AG04450 (cell line): ENCODE measurements at regions not wholly inside any gene's neighbourhood (a gene's known extent, or its start where the extent isn't known, plus 50 kb on each side); places are given as distances from the start of the nearest gene placed in this dataset.

Experiments
- CTCF ChIA-PET: fragments of 300-600, 350-600 bp; formaldehyde crosslinking; extraction: SDS; loops from one replicate; lab custom pipeline; 2022; ENCODE audit warnings: antibody characterized with exemption, inconsistent platforms; lab: Charles Lee
- POLR2A ChIA-PET: fragments of 350-600 bp; formaldehyde crosslinking; extraction: SDS; loops from one replicate; lab custom pipeline; 2021; ENCODE audit warnings: antibody characterized with exemption, inconsistent platforms; lab: Yijun Ruan, JAX
- DNase-seq: peaks from one replicate; pipeline ENCODE4 v3.0.0-alpha.2; 2011; ENCODE audit warnings: low read depth, low spot score
- H3K27ac ChIP-seq: one replicate; pipeline ENCODE4 v1.5.1; 2012; ENCODE audit warnings: low read depth, low read length, control low read depth
- H3K27me3 ChIP-seq: one replicate; pipeline ENCODE4 v1.6.0; 2012; ENCODE audit warnings: low read length; ENCODE audit not compliant: control insufficient read depth, insufficient read depth
- H3K4me3 ChIP-seq: 2 replicates; pipeline ENCODE4 v1.5.1; 2011; ENCODE audit warnings: mild to moderate bottlenecking, low read depth, low read length, control low read depth
- H3K9me3 ChIP-seq: 2 replicates; pipeline ENCODE4 v1.5.1; 2012; ENCODE audit warnings: low read length; ENCODE audit not compliant: control insufficient read depth, insufficient read depth
- TF ChIP-seq, protein P1 (sequence below): IDR thresholded peaks from 2 replicates; pipeline ENCODE4 v1.5.1; 2011; ENCODE audit warnings: low read depth, low read length, control low read depth, inconsistent platforms

DNA sequence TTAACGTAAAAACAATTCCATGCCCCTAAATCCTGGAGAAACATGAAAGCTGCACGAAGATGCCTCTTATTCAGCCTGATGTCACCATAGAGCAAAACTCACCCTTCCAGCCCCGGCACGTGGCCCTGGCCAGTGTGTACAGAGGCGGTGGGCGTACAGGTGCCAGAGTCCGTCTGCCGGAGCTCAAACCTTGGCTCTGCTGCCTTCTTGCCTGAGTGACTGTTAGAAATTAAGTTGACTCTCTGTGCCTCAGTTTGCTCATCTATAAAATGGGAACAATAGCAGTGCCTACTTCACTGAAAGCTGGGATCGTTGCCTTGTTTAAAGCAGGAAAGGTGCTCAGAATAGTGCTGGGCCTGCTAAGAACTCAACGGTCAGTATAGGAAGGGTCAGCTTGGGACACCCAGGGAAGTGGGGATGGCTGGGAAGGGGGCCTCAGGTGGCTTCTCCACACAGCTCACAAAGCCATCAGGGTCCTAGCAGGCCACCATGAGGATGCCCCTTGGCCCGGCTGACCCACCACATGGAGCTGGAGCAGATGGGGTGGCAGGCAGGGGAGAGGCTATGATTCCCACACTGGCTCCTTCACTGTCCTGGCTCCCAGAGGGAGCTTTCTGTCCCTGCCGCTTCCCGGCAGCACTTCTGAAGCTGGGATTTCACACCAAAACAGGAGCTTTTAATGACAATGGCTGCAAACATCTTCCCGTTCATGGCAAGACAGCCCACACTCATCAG lies 237.2 kb downstream of the NPHP4 start:
- no peak for DNase-seq
- Histone ChIP-seq H3K4me3 (no peak overlapping the region), H3K9me3 (peaks cover 58% of the 10 kb centered on the region), H3K27ac (no peak overlapping the region), H3K27me3 (no peaks in the 10 kb centered on the region)
- POLR2A ChIA-PET: no interaction called here
- TF ChIP-seq, protein P1, sequence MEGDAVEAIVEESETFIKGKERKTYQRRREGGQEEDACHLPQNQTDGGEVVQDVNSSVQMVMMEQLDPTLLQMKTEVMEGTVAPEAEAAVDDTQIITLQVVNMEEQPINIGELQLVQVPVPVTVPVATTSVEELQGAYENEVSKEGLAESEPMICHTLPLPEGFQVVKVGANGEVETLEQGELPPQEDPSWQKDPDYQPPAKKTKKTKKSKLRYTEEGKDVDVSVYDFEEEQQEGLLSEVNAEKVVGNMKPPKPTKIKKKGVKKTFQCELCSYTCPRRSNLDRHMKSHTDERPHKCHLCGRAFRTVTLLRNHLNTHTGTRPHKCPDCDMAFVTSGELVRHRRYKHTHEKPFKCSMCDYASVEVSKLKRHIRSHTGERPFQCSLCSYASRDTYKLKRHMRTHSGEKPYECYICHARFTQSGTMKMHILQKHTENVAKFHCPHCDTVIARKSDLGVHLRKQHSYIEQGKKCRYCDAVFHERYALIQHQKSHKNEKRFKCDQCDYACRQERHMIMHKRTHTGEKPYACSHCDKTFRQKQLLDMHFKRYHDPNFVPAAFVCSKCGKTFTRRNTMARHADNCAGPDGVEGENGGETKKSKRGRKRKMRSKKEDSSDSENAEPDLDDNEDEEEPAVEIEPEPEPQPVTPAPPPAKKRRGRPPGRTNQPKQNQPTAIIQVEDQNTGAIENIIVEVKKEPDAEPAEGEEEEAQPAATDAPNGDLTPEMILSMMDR: no peak
- CTCF ChIA-PET: no interaction called here

GRCh38 chr1:5753549-5754421 lies 238.4 kb downstream of the NPHP4 start:
- Histone ChIP-seq H3K27me3 (no peaks in the 10 kb centered on the region), H3K4me3 (no peak overlapping the region), H3K27ac (no peak overlapping the region), H3K9me3 (peaks cover 52% of the 10 kb centered on the region)
- ChIA-PET CTCF (no interaction called here), POLR2A (no interaction called here)
- no peak for DNase-seq
- TF ChIP-seq, protein P1: no peak

- DNase-seq: no peak
- peaks cover 51% of the 10 kb centered on the region for H3K9me3 ChIP-seq
- CTCF ChIA-PET: no interaction called here
Observed at GRCh38 chr1:5752746-5753548, 239.3 kb downstream of the NPHP4 start.

DNA sequence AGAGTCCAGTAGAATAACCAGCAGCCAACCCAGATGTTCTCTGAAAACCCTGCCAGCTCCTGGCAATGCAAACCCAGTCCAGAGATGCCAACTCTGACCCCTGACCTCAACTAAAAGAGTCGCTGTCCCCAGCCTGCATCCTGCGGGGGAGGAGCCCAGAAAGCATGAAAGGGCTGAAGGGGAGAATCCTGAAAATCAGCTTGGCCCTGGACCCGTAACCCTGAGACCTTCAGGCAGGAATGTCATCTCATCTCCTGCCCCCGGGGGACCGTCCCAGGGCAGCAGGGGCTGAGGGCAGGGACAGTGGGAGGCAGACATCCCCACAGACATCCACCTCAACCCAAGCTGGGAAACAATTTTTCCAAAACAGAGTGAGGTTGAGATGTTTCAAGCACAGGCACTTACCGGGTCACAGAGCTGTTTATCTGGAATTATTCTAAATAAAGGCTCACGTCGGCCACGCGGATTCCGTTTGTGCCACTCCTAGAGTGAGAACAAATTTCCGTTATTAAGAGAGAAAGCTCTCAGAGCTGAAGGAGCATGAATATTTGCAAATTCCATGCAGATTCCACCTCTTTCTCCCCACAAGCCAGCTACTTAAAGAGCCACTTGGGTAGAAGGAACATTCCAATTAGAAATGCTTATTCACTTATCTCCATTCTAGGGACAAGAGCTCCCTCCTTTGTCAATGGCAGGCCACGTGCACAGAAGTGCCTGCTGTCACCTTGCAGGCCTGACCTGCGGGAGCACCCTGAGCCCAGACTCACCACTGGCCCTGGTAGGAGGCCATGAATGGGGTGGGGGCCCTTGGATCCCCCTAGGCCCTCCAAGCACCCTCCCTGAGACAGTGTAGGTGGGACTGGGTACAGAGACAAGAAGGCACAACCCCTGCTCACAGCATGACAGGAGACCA lies 240.1 kb downstream of the NPHP4 start:
- DNase-seq: no peak
- POLR2A ChIA-PET: no interaction called here
- Histone ChIP-seq H3K9me3 (peaks cover 51% of the 10 kb centered on the region), H3K4me3 (no peak overlapping the region), H3K27me3 (no peaks in the 10 kb centered on the region), H3K27ac (no peak overlapping the region)
- CTCF ChIA-PET: no interaction called here
- TF ChIP-seq, protein P1: no peak

More at GRCh38 chr1:5752746-5753548, 239.3 kb downstream of the NPHP4 start:
- no peaks in the 10 kb centered on the region for H3K27me3 ChIP-seq
- no peak overlapping the region for H3K4me3 ChIP-seq
- no peak overlapping the region for H3K27ac ChIP-seq
- POLR2A ChIA-PET: no interaction called here
- TF ChIP-seq, protein P1: no peak
